Cardiac fibroblast (primary cell): ENCODE measurements at regions not wholly inside any gene's neighbourhood (a gene's known extent, or its start where the extent isn't known, plus 50 kb on each side); places are given as distances from the start of the nearest gene placed in this dataset.

Experiments
- DNase-seq, 2 donors: peaks; one replicate each; pipeline versions ENCODE4 v3.0.0 to v3.0.0-alpha.2; 2010; ENCODE audit warnings: low read depth in 2 of 2
- H3K4me3 ChIP-seq, 2 donors: replicated peaks in 1 of 2; 1 replicate in 1 of 2; 2 replicates in 1 of 2; pipeline ENCODE4 v1.5.1; 2011; ENCODE audit warnings: low read depth in 2 of 2, low read length in 2 of 2, mild to moderate bottlenecking in 2 of 2, moderate library complexity in 1 of 2
- CTCF ChIP-seq: IDR thresholded peaks from one replicate; pipeline ENCODE4 v1.5.1; 2011; ENCODE audit warnings: low read depth, mild to moderate bottlenecking, low read length, inconsistent platforms

DNA sequence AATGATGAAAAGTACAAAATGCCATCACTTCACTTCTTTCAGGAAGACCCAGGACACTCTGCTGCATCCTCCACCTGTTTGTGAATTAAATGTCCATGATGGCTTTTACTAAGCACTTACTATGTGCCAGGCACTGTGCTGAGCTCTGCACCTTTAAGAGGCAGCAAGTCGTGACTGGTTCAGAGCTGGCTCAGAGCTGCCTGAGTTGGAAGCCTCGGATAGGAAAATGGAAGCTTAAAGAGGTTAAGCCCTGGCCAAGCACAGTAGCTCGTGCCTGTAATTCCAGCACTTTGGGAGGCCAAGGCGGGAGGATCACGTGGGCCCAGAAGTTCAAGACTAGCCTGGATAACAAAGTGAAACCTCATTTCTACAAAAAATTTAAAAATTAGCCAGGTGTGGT is 95.6 kb downstream of the SNX5 start:
- no peak for TF ChIP-seq CTCF

GRCh38 chr20:17872434-17872833 is 96.2 kb downstream of the SNX5 start:
- no peak for TF ChIP-seq CTCF
- DNase-seq = no peak
- H3K4me3 ChIP-seq = no peak overlapping the region

More for the DNA sequence above, 95.6 kb downstream of the SNX5 start:
- DNase-seq = peak in 1 of 2 donors; percentile 40
- no peak overlapping the region for H3K4me3 ChIP-seq

DNA sequence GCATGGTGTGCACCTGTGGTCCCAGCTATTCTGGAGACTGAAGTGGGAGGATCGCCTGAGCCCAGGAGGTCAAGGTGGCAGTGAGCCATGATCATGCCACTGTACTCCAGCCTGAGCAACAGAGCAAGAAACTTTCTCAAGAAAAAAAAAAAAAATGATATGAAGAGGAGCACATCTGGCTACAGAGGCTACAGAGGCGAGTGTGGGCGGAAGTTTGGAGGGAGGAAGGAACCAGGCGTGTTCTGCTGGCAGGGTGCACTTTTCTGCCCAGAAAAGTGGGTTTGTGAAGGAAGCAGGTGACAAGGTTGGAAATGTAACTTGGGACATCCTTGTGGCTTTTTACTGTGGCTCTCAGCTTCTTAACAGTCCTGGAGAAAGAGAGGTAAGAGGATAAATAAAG is 96.7 kb downstream of the SNX5 start:
- no peak overlapping the region for H3K4me3 ChIP-seq
- no peak for DNase-seq
- no peak for TF ChIP-seq CTCF

DNA sequence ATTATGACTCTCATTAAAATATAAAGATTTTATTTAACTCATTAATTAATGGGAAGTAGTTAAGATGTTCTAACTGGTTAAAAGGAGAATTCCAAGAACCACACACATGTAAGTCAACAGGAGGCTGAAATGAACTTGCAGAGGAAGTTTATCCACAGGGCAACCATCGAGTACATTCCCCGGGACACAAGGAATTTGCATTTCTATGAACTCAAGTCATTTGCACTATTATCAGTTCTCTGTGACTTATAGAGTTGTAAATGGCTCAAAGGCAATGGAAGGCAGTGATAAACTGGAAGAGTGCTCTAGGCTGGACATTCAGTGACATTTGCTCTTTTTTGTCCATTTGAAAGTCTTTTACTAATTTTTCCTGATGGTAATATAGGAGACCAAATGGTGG is 97.4 kb downstream of the SNX5 start:
- no peak for TF ChIP-seq CTCF
- H3K4me3 ChIP-seq = no peak overlapping the region
- peak in 1 of 2 donors; percentile 35 for DNase-seq

DNA sequence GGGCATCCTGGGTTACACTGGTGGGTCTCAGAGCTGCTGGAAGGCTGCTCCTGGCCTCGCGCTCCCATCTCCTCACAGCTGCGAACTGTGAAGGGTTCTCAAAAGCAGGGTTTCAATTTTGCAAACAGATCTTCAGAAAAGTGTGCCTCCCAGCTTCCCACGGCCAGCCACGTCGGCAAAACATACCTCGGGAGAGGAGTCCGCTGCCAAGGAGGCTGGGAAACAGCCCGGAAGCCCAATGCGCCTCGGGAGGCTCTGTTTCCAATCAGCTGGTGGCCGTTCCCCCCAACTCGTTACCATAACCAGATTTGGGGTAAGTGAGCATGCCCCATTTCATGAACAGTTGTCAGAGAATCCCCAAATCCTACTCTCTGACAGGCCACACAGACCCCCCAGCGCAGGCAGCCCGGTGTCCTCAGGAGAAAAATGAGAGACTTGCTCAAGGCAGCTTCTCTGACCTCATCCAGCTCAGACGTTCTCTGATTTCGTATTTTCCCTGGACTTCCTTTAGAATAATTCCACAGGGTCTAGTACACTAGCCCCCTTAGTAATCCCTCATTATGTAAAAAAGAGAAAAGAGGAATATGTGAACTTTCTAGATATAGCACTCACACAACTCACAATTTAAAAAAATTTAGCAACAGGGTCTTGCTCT is 98.4 kb downstream of the SNX5 start:
- TF ChIP-seq CTCF = no peak
- peak; percentile 34 to 63 for DNase-seq
- no peak overlapping the region for H3K4me3 ChIP-seq

DNA sequence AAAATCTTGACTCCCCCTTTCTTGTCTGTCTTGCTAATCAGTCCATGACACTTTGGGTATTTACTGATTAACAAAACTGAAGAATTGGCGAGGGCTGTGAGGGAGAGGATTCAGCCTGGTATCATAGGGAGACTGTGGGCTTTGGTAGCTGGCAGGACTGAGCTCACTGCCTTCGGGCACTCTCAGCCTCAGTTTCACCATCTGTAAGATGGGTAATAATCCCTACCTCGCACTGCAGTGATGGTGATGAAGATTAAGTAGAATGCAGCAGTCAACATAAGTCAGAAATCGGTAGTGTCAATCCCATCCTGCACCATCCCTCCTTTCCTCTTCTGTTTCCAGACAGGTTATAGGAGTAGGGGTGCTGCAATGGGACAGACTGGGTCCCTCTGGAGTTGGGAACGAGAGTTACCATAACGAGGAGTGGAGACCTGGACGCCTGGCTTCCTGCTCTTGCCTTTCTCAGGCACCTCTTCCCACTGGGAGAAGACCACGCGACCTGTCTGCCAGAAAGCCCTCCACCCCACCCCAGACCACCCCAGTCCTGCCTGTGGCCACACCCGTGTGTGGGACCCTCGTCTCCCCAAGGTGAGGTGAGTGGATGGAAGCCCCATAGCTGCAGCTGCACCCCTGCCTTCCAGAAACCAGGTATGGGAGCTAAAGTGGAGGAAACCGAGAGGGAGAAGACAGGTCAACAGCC is 99.1 kb downstream of the SNX5 start:
- no peak overlapping the region for H3K4me3 ChIP-seq
- TF ChIP-seq CTCF = no peak
- no peak for DNase-seq
